Activated CD8-positive, alpha-beta memory T cell treated with anti-CD3 and anti-CD28 coated beads, Interleukin-2, amount 10 ng/mL, durations not matched to agents 7 days and 5 days (primary cell): ENCODE measurements at regions not wholly inside any gene's neighbourhood (a gene's known extent, or its start where the extent isn't known, plus 50 kb on each side); places are given as distances from the start of the nearest gene placed in this dataset.

Experiments
- ATAC-seq: fragments of 150-1000 bp; cut with Tn5 transposase; one replicate; pipeline ENCODE4 v1.10.0; 2021; ENCODE audit warnings: moderate library complexity
- CTCF ChIA-PET: fragments of 350-600 bp; sonication (Branson Sonifier 250); formaldehyde crosslinking; loops from one replicate; lab custom pipeline; 2021; ENCODE audit warnings: antibody characterized with exemption; lab: Charles Lee
- DNase-seq: peaks from one replicate; pipeline ENCODE4 v3.0.0-alpha.2; 2020
- H3K27ac Mint-ChIP-seq: one replicate; pipeline ENCODE4 v1.8.0; 2021; ENCODE audit warnings: mild to moderate bottlenecking, mixed read lengths
- H3K27me3 Mint-ChIP-seq: one replicate; pipeline ENCODE4 v1.8.0; 2021; ENCODE audit warnings: mixed read lengths
- H3K36me3 Mint-ChIP-seq: one replicate; pipeline ENCODE4 v1.8.0; 2021; ENCODE audit warnings: mild to moderate bottlenecking, mixed read lengths
- H3K4me1 Mint-ChIP-seq: one replicate; pipeline ENCODE4 v1.8.0; 2021; ENCODE audit warnings: mixed read lengths
- H3K4me3 Mint-ChIP-seq: one replicate; pipeline ENCODE4 v1.8.0; 2021; ENCODE audit warnings: mild to moderate bottlenecking, moderate library complexity, mixed read lengths
- H3K9me3 Mint-ChIP-seq: one replicate; pipeline ENCODE4 v1.8.0; 2022; ENCODE audit warnings: low read depth, mixed read lengths

DNA sequence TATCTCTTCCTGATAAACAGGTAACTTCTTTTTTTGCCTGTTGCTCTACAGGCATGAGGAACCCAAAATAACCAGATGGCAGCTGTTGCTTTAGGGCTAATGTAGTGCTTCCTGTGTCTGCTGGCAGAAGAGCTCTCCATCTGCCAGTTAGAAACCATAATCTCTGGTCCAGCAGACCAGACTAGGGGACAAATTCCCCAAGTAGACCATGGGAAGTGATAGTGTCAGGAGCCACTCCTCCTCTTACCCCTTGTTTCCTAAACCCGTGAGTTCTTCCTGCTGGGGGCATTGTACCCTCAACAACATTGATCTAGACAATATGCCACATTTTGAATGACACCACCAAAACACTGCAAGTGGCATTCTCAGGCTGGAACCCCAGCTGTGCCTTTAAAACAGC is 135.9 kb downstream of the DLEU7 start:
- CTCF ChIA-PET = interaction anchor here (0.6 to 0.7 kb wide), 2 partner anchors 539 to 547 kb away, joined by 3 read pairs; no protein-coding TSS in a partner anchor
- no peaks in the 10 kb centered on the region for H3K4me1 Mint-ChIP-seq

GRCh38 chr13:50708461-50708860 is 135.0 kb downstream of the DLEU7 start:
- ATAC-seq (no peak), DNase-seq (no peak)
- H3K27ac Mint-ChIP-seq = no peak overlapping the region
- no peaks in the 10 kb centered on the region for H3K9me3 Mint-ChIP-seq
- no peaks in the 10 kb centered on the region for H3K36me3 Mint-ChIP-seq
- no peak overlapping the region for H3K4me3 Mint-ChIP-seq
- peaks cover 14% of the 10 kb centered on the region for H3K27me3 Mint-ChIP-seq
- peaks cover 5% of the 10 kb centered on the region for H3K4me1 Mint-ChIP-seq
- CTCF ChIA-PET = interaction anchor here (0.6 to 1.1 kb wide), 2 partner anchors 185 to 540 kb away, joined by 3 read pairs; no protein-coding TSS in a partner anchor

More for the DNA sequence above, 135.9 kb downstream of the DLEU7 start:
- Mint-ChIP-seq H3K27ac (no peak overlapping the region), H3K36me3 (no peaks in the 10 kb centered on the region), H3K9me3 (no peaks in the 10 kb centered on the region), H3K27me3 (peaks cover 11% of the 10 kb centered on the region), H3K4me3 (no peak overlapping the region)
- DNase-seq (no peak), ATAC-seq (no peak)

DNA sequence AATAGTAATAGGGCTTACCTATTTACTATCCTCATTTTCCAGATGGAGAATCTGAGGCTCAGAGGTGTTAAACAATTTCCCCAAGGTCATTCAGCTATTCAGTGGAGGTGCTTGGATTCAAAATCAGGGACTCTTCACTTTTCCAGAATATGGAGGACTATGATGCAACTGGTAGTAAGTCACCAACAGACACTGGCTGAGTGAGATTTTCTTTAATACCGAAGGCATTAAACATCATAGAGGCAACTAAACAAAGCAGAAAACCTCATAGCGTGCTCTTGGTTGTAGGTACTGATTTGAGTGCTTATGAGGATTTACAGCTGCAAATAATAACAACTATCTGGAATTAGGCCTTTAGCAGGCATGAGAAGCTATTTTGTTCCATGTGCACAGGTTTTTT is 134.4 kb downstream of the DLEU7 start:
- Mint-ChIP-seq H3K27ac (no peak overlapping the region), H3K4me1 (peaks cover 11% of the 10 kb centered on the region), H3K4me3 (no peak overlapping the region), H3K36me3 (no peaks in the 10 kb centered on the region), H3K27me3 (peaks cover 14% of the 10 kb centered on the region), H3K9me3 (no peaks in the 10 kb centered on the region)
- ATAC-seq (no peak), DNase-seq (no peak)
- CTCF ChIA-PET = interaction anchor here (1.1 kb wide), 1 partner anchor 184 kb away, joined by 3 read pairs; no protein-coding TSS in a partner anchor

DNA sequence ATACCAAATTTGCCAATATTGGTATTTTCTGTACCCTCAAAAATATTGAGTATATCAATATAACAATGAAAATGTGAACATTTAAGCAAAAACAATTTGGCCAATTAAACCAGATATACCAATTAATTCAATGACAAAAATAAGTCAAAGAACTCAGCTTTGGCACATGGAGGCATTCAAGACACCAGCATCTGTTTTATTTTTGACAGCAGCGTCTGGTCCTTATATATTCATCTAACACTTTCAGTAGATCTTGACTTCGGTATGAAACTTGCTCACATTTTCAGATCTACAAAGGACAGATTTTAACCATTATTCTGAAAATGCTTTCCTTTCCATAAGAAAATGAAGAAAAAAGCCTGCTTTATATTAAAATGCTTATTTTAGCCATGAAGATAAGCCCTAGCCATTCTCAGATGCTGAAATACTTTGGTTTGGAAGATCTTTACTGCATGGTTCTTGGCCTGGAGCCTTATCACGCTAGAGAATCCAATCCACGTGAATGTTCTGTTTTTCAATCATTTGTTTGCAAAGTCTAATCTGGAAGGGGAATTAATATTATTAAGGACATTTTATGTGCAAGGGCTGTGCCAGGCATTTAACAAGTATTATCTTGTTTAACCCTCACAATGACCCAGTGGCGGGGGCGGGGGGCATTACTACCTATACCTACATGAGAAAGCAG is 132.2 kb downstream of the DLEU7 start:
- no peak for DNase-seq
- no peaks in the 10 kb centered on the region for H3K9me3 Mint-ChIP-seq
- H3K27me3 Mint-ChIP-seq = peaks cover 14% of the 10 kb centered on the region
- peaks cover 29% of the 10 kb centered on the region for H3K4me1 Mint-ChIP-seq
- no peak overlapping the region for H3K4me3 Mint-ChIP-seq
- H3K36me3 Mint-ChIP-seq = no peaks in the 10 kb centered on the region
- no peak overlapping the region for H3K27ac Mint-ChIP-seq
- CTCF ChIA-PET = no interaction called here
- ATAC-seq = no peak

GRCh38 chr13:50711996-50712395 is 131.5 kb downstream of the DLEU7 start:
- H3K4me3 Mint-ChIP-seq = no peak overlapping the region
- ATAC-seq (no peak), DNase-seq (no peak)
- H3K27me3 Mint-ChIP-seq = peaks cover 14% of the 10 kb centered on the region
- peaks cover 2% of the 10 kb centered on the region for H3K9me3 Mint-ChIP-seq
- CTCF ChIA-PET = no interaction called here
- no peak overlapping the region for H3K27ac Mint-ChIP-seq
- peaks cover 29% of the 10 kb centered on the region for H3K4me1 Mint-ChIP-seq
- H3K36me3 Mint-ChIP-seq = no peaks in the 10 kb centered on the region

GRCh38 chr13:50712456-50712855 is 131.0 kb downstream of the DLEU7 start:
- DNase-seq (no peak), ATAC-seq (no peak)
- H3K27ac Mint-ChIP-seq = no peak overlapping the region
- H3K27me3 Mint-ChIP-seq = peaks cover 14% of the 10 kb centered on the region
- H3K4me1 Mint-ChIP-seq = peaks cover 29% of the 10 kb centered on the region
- H3K9me3 Mint-ChIP-seq = peaks cover 2% of the 10 kb centered on the region
- H3K36me3 Mint-ChIP-seq = no peaks in the 10 kb centered on the region
- CTCF ChIA-PET = no interaction called here
- H3K4me3 Mint-ChIP-seq = no peak overlapping the region

- DNase-seq = no peak
- Mint-ChIP-seq H3K4me1 (peaks cover 29% of the 10 kb centered on the region), H3K36me3 (no peaks in the 10 kb centered on the region), H3K27me3 (peaks cover 14% of the 10 kb centered on the region), H3K4me3 (no peak overlapping the region), H3K9me3 (peaks cover 2% of the 10 kb centered on the region), H3K27ac (no peak overlapping the region)
- CTCF ChIA-PET = interaction anchor here (1.0 to 1.4 kb wide), 3 partner anchors 12 to 85 kb away, joined by 3 read pairs; no protein-coding TSS in a partner anchor
- no peak for ATAC-seq
Measured at GRCh38 chr13:50712881-50713280, 130.6 kb downstream of the DLEU7 start.

DNA sequence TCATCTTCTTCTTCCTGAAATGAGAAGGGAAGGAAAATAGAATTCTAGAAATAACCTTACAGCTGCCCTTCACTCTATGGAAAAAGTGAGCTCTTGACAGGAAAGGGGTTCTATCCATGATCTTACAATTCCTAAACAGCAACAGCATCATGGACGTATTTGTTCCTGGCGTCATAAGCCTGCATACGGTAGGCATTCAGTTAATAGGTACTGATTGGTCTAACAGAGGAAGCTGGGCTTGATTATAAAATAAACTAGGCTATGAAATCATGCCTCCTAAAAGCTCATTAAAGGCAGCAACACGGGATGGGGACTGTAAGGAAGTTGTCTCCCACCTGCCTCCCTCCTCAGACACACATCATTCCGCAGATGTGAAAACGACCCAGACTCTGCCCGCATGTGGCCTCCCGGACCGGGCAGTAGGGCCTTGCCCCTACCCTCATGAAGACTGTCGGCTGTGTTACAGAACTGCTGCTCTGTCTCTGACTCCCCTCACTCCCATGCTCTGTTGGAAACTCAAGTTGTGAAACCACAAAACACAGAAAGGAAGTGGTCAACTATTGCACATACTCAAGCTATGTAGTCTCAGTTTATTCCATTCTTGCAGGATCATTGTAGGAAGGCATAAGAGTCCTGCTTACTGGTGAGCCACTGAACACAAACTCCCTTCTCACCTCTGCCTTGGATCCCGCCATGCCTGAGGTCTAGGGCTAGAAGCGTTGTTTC is 129.8 kb downstream of the DLEU7 start:
- H3K27ac Mint-ChIP-seq = peak overlapping the region; percentile 41
- ATAC-seq = peak; percentile 96
- peaks cover 29% of the 10 kb centered on the region for H3K4me1 Mint-ChIP-seq
- H3K9me3 Mint-ChIP-seq = peaks cover 2% of the 10 kb centered on the region
- no peaks in the 10 kb centered on the region for H3K36me3 Mint-ChIP-seq
- CTCF ChIA-PET = interaction anchor here (0.8 to 1.8 kb wide), 7 partner anchors 13 to 279 kb away, joined by 3 to 8 read pairs (median 3); no protein-coding TSS in a partner anchor
- peaks cover 14% of the 10 kb centered on the region for H3K27me3 Mint-ChIP-seq
- peak overlapping the region; percentile 12 for H3K4me3 Mint-ChIP-seq
- peak; percentile 64 for DNase-seq

- no peak for ATAC-seq
- H3K4me1 Mint-ChIP-seq = peaks cover 29% of the 10 kb centered on the region
- no peaks in the 10 kb centered on the region for H3K36me3 Mint-ChIP-seq
- no peak overlapping the region for H3K4me3 Mint-ChIP-seq
- CTCF ChIA-PET = interaction anchor here (0.8 to 1.8 kb wide), 3 partner anchors 178 to 200 kb away, joined by 3 to 8 read pairs (median 3); no protein-coding TSS in a partner anchor
- H3K9me3 Mint-ChIP-seq = peaks cover 2% of the 10 kb centered on the region
- peaks cover 14% of the 10 kb centered on the region for H3K27me3 Mint-ChIP-seq
- no peak for DNase-seq
- H3K27ac Mint-ChIP-seq = no peak overlapping the region
Measured at GRCh38 chr13:50714891-50715290, 128.6 kb downstream of the DLEU7 start.

GRCh38 chr13:50715402-50716146 is 127.9 kb downstream of the DLEU7 start:
- peaks cover 29% of the 10 kb centered on the region for H3K4me1 Mint-ChIP-seq

GRCh38 chr13:50720861-50721671 is 122.4 kb downstream of the DLEU7 start:
- Mint-ChIP-seq H3K4me1 (peaks cover under 1% of the 10 kb centered on the region), H3K4me3 (no peak overlapping the region), H3K27ac (no peak overlapping the region), H3K9me3 (peaks cover 2% of the 10 kb centered on the region), H3K36me3 (no peaks in the 10 kb centered on the region), H3K27me3 (no peaks in the 10 kb centered on the region)
- ATAC-seq (no peak), DNase-seq (no peak)
- CTCF ChIA-PET = no interaction called here

More at GRCh38 chr13:50715402-50716146, 127.9 kb downstream of the DLEU7 start:
- Mint-ChIP-seq H3K4me3 (no peak overlapping the region), H3K9me3 (peaks cover 2% of the 10 kb centered on the region), H3K27ac (no peak overlapping the region), H3K27me3 (peaks cover 14% of the 10 kb centered on the region), H3K36me3 (no peaks in the 10 kb centered on the region)
- DNase-seq (no peak), ATAC-seq (no peak)
- CTCF ChIA-PET = no interaction called here

- no peak for DNase-seq
- CTCF ChIA-PET = no interaction called here
- no peak overlapping the region for H3K4me3 Mint-ChIP-seq
- no peaks in the 10 kb centered on the region for H3K36me3 Mint-ChIP-seq
- no peaks in the 10 kb centered on the region for H3K27me3 Mint-ChIP-seq
- H3K4me1 Mint-ChIP-seq = no peaks in the 10 kb centered on the region
- H3K9me3 Mint-ChIP-seq = no peaks in the 10 kb centered on the region
- no peak overlapping the region for H3K27ac Mint-ChIP-seq
- ATAC-seq = no peak
Measured at GRCh38 chr13:50721672-50721992, 121.9 kb downstream of the DLEU7 start.
